Central memory CD8-positive, alpha-beta T cell (primary cell): ENCODE measurements at regions not wholly inside any gene's neighbourhood (a gene's known extent, or its start where the extent isn't known, plus 50 kb on each side); places are given as distances from the start of the nearest gene placed in this dataset.

Source experiments
- ATAC-seq: fragments of 150-1000 bp; cut with Tn5 transposase; replicated peaks from 2 replicates; pipeline ENCODE4 v1.10.0; 2022; ENCODE audit warnings: mild to moderate bottlenecking, moderate FRiP score, moderate number of reproducible peaks; ENCODE audit not compliant: poor library complexity, severe bottlenecking; ENCODE audit errors: extremely low read depth
- DNase-seq, 2 donors: peaks; one replicate each; pipeline ENCODE4 v3.0.0; 2021; ENCODE audit warnings: low spot score in 2 of 2
- H3K27ac Mint-ChIP-seq: one replicate; pipeline ENCODE4 v1.8.0; 2022; ENCODE audit warnings: low read depth, mild to moderate bottlenecking, moderate library complexity, mixed read lengths
- H3K27me3 Mint-ChIP-seq: one replicate; pipeline ENCODE4 v1.8.0; 2022; ENCODE audit warnings: mixed read lengths
- H3K36me3 Mint-ChIP-seq: one replicate; pipeline ENCODE4 v1.8.0; 2022; ENCODE audit warnings: mild to moderate bottlenecking, moderate library complexity, mixed read lengths; ENCODE audit not compliant: insufficient read depth
- H3K4me1 Mint-ChIP-seq: one replicate; pipeline ENCODE4 v1.8.0; 2022; ENCODE audit warnings: mixed read lengths
- H3K4me3 Mint-ChIP-seq: one replicate; pipeline ENCODE4 v1.8.0; 2022; ENCODE audit warnings: mild to moderate bottlenecking, moderate library complexity, mixed read lengths
- H3K9me3 Mint-ChIP-seq: one replicate; pipeline ENCODE4 v1.8.0; 2022; ENCODE audit warnings: mixed read lengths

- Mint-ChIP-seq H3K4me1 (no peaks in the 10 kb centered on the region), H3K4me3 (no peak overlapping the region), H3K27me3 (no peaks in the 10 kb centered on the region), H3K27ac (no peak overlapping the region), H3K9me3 (peaks cover 14% of the 10 kb centered on the region), H3K36me3 (no peaks in the 10 kb centered on the region)
- ATAC-seq, result no peak
- no peak for DNase-seq
These were observed 427.4 kb upstream of the NCAM2 start for GRCh38 chr21:20570824-20571232.

- ATAC-seq, result no peak
- H3K27ac Mint-ChIP-seq, result no peak overlapping the region
- no peaks in the 10 kb centered on the region for H3K4me1 Mint-ChIP-seq
- no peak overlapping the region for H3K4me3 Mint-ChIP-seq
- no peaks in the 10 kb centered on the region for H3K27me3 Mint-ChIP-seq
- no peaks in the 10 kb centered on the region for H3K36me3 Mint-ChIP-seq
- DNase-seq, result no peak
- H3K9me3 Mint-ChIP-seq, result peaks cover 14% of the 10 kb centered on the region
These were observed 425.6 kb upstream of the NCAM2 start for GRCh38 chr21:20572582-20572981.

- no peaks in the 10 kb centered on the region for H3K27me3 Mint-ChIP-seq
- no peak for ATAC-seq
- no peaks in the 10 kb centered on the region for H3K36me3 Mint-ChIP-seq
- H3K9me3 Mint-ChIP-seq, result peaks cover 6% of the 10 kb centered on the region
- no peak overlapping the region for H3K27ac Mint-ChIP-seq
- DNase-seq, result no peak
- no peaks in the 10 kb centered on the region for H3K4me1 Mint-ChIP-seq
- no peak overlapping the region for H3K4me3 Mint-ChIP-seq
These were observed 416.8 kb upstream of the NCAM2 start for GRCh38 chr21:20581361-20581760.

- ATAC-seq (no peak), DNase-seq (no peak)
- Mint-ChIP-seq H3K27ac (no peak overlapping the region), H3K4me1 (no peaks in the 10 kb centered on the region), H3K9me3 (peaks cover 17% of the 10 kb centered on the region), H3K36me3 (no peaks in the 10 kb centered on the region), H3K27me3 (no peaks in the 10 kb centered on the region), H3K4me3 (no peak overlapping the region)
These were observed 406.9 kb upstream of the NCAM2 start for GRCh38 chr21:20591284-20591683.

GRCh38 chr21:20592463-20592862 is 405.7 kb upstream of the NCAM2 start:
- DNase-seq (no peak), ATAC-seq (no peak)
- Mint-ChIP-seq H3K4me3 (no peak overlapping the region), H3K9me3 (peaks cover 17% of the 10 kb centered on the region), H3K4me1 (no peaks in the 10 kb centered on the region), H3K36me3 (no peaks in the 10 kb centered on the region), H3K27me3 (no peaks in the 10 kb centered on the region), H3K27ac (no peak overlapping the region)

- DNase-seq (no peak), ATAC-seq (no peak)
- no peak overlapping the region for H3K27ac Mint-ChIP-seq
- no peak overlapping the region for H3K4me3 Mint-ChIP-seq
- peaks cover 28% of the 10 kb centered on the region for H3K9me3 Mint-ChIP-seq
- H3K36me3 Mint-ChIP-seq, result no peaks in the 10 kb centered on the region
- H3K4me1 Mint-ChIP-seq, result no peaks in the 10 kb centered on the region
- H3K27me3 Mint-ChIP-seq, result no peaks in the 10 kb centered on the region
These were observed 395.0 kb upstream of the NCAM2 start for GRCh38 chr21:20603236-20603635.

GRCh38 chr21:20611008-20611407 is 387.2 kb upstream of the NCAM2 start:
- no peak overlapping the region for H3K4me3 Mint-ChIP-seq
- H3K9me3 Mint-ChIP-seq, result peaks cover 42% of the 10 kb centered on the region
- ATAC-seq (no peak), DNase-seq (no peak)
- H3K4me1 Mint-ChIP-seq, result no peaks in the 10 kb centered on the region
- H3K27me3 Mint-ChIP-seq, result no peaks in the 10 kb centered on the region
- H3K36me3 Mint-ChIP-seq, result no peaks in the 10 kb centered on the region
- H3K27ac Mint-ChIP-seq, result no peak overlapping the region

GRCh38 chr21:20613654-20614053 is 384.6 kb upstream of the NCAM2 start:
- Mint-ChIP-seq H3K27me3 (no peaks in the 10 kb centered on the region), H3K27ac (no peak overlapping the region), H3K4me1 (no peaks in the 10 kb centered on the region), H3K4me3 (no peak overlapping the region), H3K9me3 (peaks cover 25% of the 10 kb centered on the region), H3K36me3 (no peaks in the 10 kb centered on the region)
- ATAC-seq (no peak), DNase-seq (no peak)

GRCh38 chr21:20617130-20617529 is 381.1 kb upstream of the NCAM2 start:
- Mint-ChIP-seq H3K27ac (no peak overlapping the region), H3K27me3 (no peaks in the 10 kb centered on the region), H3K4me1 (no peaks in the 10 kb centered on the region), H3K36me3 (no peaks in the 10 kb centered on the region), H3K9me3 (peaks cover 15% of the 10 kb centered on the region), H3K4me3 (no peak overlapping the region)
- DNase-seq (no peak), ATAC-seq (no peak)

- H3K27ac Mint-ChIP-seq, result no peak overlapping the region
- H3K36me3 Mint-ChIP-seq, result no peaks in the 10 kb centered on the region
- no peaks in the 10 kb centered on the region for H3K27me3 Mint-ChIP-seq
- DNase-seq, result no peak
- H3K9me3 Mint-ChIP-seq, result peaks cover 26% of the 10 kb centered on the region
- no peak overlapping the region for H3K4me3 Mint-ChIP-seq
- no peak for ATAC-seq
- no peaks in the 10 kb centered on the region for H3K4me1 Mint-ChIP-seq
These were observed 379.3 kb upstream of the NCAM2 start for GRCh38 chr21:20618878-20619277.

- Mint-ChIP-seq H3K4me3 (no peak overlapping the region), H3K27ac (no peak overlapping the region), H3K36me3 (no peaks in the 10 kb centered on the region), H3K27me3 (no peaks in the 10 kb centered on the region), H3K9me3 (peaks cover 23% of the 10 kb centered on the region), H3K4me1 (no peaks in the 10 kb centered on the region)
- no peak for DNase-seq
- ATAC-seq, result no peak
These were observed 370.6 kb upstream of the NCAM2 start for GRCh38 chr21:20627594-20627993.

GRCh38 chr21:20631633-20632032 is 366.6 kb upstream of the NCAM2 start:
- ATAC-seq, result no peak

GRCh38 chr21:20639026-20639425 is 359.2 kb upstream of the NCAM2 start:
- Mint-ChIP-seq H3K4me1 (no peaks in the 10 kb centered on the region), H3K27ac (no peak overlapping the region), H3K9me3 (peaks cover 25% of the 10 kb centered on the region), H3K36me3 (no peaks in the 10 kb centered on the region), H3K4me3 (no peak overlapping the region), H3K27me3 (no peaks in the 10 kb centered on the region)
- ATAC-seq (no peak), DNase-seq (no peak)

More at GRCh38 chr21:20631633-20632032, 366.6 kb upstream of the NCAM2 start:
- no peak overlapping the region for H3K4me3 Mint-ChIP-seq
- no peak for DNase-seq
- no peaks in the 10 kb centered on the region for H3K27me3 Mint-ChIP-seq
- peaks cover 16% of the 10 kb centered on the region for H3K9me3 Mint-ChIP-seq
- no peak overlapping the region for H3K27ac Mint-ChIP-seq
- H3K36me3 Mint-ChIP-seq, result no peaks in the 10 kb centered on the region
- no peaks in the 10 kb centered on the region for H3K4me1 Mint-ChIP-seq

- H3K4me1 Mint-ChIP-seq, result no peaks in the 10 kb centered on the region
- H3K27me3 Mint-ChIP-seq, result no peaks in the 10 kb centered on the region
- ATAC-seq, result no peak
- no peaks in the 10 kb centered on the region for H3K36me3 Mint-ChIP-seq
- H3K27ac Mint-ChIP-seq, result no peak overlapping the region
- no peak for DNase-seq
- no peak overlapping the region for H3K4me3 Mint-ChIP-seq
- peaks cover 16% of the 10 kb centered on the region for H3K9me3 Mint-ChIP-seq
These were observed 357.0 kb upstream of the NCAM2 start for GRCh38 chr21:20641241-20641640.
